Ishikawa (cell line): ENCODE measurements at regions not wholly inside any gene's neighbourhood (a gene's known extent, or its start where the extent isn't known, plus 50 kb on each side); places are given as distances from the start of the nearest gene placed in this dataset.

ENCODE experiments used
- CEBPB ChIP-seq: IDR thresholded peaks from 2 replicates; pipeline ENCODE4 v1.6.1; 2012
- CREB1 ChIP-seq: IDR thresholded peaks from 2 replicates; pipeline ENCODE4 v1.6.1; 2012; ENCODE audit warnings: low read depth
- EGR1 ChIP-seq: IDR thresholded peaks from 2 replicates; pipeline ENCODE4 v1.6.1; 2012
- EP300 ChIP-seq: IDR thresholded peaks from 2 replicates; pipeline ENCODE4 v1.6.1; 2012; ENCODE audit warnings: borderline replicate concordance
- FOXM1 ChIP-seq: IDR thresholded peaks from 2 replicates; pipeline ENCODE4 v1.6.1; 2012; ENCODE audit warnings: low read depth, borderline replicate concordance
- NFIC ChIP-seq: IDR thresholded peaks from 2 replicates; pipeline ENCODE4 v1.6.1; 2012
- RAD21 ChIP-seq: IDR thresholded peaks from 2 replicates; pipeline ENCODE4 v1.6.1; 2012; ENCODE audit warnings: low read depth
- TAF1 ChIP-seq: IDR thresholded peaks from 2 replicates; pipeline ENCODE4 v1.6.1; 2012; ENCODE audit warnings: low read depth, mild to moderate bottlenecking
- TCF12 ChIP-seq: IDR thresholded peaks from 2 replicates; pipeline ENCODE4 v1.6.1; 2012; ENCODE audit warnings: low read depth
- TEAD4 ChIP-seq: IDR thresholded peaks from 2 replicates; pipeline ENCODE4 v1.6.1; 2012
- YY1 ChIP-seq: IDR thresholded peaks from 2 replicates; pipeline ENCODE4 v1.6.1; 2012; ENCODE audit warnings: low read depth
- ZBTB7A ChIP-seq: IDR thresholded peaks from 2 replicates; pipeline ENCODE4 v1.6.1; 2012; ENCODE audit warnings: low read depth
- TF ChIP-seq, protein P1 (sequence below): IDR thresholded peaks from 2 replicates; pipeline ENCODE4 v1.6.1; 2012
- TF ChIP-seq, protein P2 (sequence below): IDR thresholded peaks from 2 replicates; pipeline ENCODE4 v1.6.1; 2012; ENCODE audit warnings: low read depth, mild to moderate bottlenecking

DNA sequence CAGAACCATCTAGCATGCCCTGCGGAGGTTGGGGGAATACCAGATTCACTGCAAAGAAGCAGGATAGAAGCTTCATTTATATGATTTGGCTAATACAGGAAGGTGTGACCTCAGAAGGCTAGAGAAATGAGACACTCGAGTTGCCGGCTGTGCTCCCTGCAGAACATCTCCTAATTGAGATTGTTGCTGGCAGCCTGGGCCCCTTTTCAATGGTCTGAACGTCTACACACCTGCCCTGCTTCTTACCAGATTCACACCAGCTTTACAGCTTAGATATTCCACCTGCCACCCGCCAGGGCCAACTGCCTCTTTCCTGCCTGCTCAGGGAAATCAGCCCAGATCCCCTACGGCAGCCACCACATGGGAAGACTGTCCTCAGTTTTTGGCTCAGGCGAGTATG, 475.3 kb upstream of the AUTS2 start:
- TF ChIP-seq, protein P1, sequence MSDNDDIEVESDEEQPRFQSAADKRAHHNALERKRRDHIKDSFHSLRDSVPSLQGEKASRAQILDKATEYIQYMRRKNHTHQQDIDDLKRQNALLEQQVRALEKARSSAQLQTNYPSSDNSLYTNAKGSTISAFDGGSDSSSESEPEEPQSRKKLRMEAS, result no peak
- TF ChIP-seq, protein P2, sequence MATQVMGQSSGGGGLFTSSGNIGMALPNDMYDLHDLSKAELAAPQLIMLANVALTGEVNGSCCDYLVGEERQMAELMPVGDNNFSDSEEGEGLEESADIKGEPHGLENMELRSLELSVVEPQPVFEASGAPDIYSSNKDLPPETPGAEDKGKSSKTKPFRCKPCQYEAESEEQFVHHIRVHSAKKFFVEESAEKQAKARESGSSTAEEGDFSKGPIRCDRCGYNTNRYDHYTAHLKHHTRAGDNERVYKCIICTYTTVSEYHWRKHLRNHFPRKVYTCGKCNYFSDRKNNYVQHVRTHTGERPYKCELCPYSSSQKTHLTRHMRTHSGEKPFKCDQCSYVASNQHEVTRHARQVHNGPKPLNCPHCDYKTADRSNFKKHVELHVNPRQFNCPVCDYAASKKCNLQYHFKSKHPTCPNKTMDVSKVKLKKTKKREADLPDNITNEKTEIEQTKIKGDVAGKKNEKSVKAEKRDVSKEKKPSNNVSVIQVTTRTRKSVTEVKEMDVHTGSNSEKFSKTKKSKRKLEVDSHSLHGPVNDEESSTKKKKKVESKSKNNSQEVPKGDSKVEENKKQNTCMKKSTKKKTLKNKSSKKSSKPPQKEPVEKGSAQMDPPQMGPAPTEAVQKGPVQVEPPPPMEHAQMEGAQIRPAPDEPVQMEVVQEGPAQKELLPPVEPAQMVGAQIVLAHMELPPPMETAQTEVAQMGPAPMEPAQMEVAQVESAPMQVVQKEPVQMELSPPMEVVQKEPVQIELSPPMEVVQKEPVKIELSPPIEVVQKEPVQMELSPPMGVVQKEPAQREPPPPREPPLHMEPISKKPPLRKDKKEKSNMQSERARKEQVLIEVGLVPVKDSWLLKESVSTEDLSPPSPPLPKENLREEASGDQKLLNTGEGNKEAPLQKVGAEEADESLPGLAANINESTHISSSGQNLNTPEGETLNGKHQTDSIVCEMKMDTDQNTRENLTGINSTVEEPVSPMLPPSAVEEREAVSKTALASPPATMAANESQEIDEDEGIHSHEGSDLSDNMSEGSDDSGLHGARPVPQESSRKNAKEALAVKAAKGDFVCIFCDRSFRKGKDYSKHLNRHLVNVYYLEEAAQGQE, result no peak
- TF ChIP-seq CEBPB, result no peak
- TF ChIP-seq EP300, result no peak
- no peak for TF ChIP-seq RAD21
- TF ChIP-seq ZBTB7A, result no peak
- TF ChIP-seq YY1, result no peak
- no peak for TF ChIP-seq TCF12
- no peak for TF ChIP-seq TAF1
- no peak for TF ChIP-seq FOXM1
- TF ChIP-seq NFIC, result no peak
- no peak for TF ChIP-seq EGR1
- no peak for TF ChIP-seq CREB1
- no peak for TF ChIP-seq TEAD4
